Upper lobe of left lung (tissue), 6 donors: ENCODE measurements at regions not wholly inside any gene's neighbourhood (a gene's known extent, or its start where the extent isn't known, plus 50 kb on each side); places are given as distances from the start of the nearest gene placed in this dataset.
"Not testable (repeated sequence)": the region's sequence is repeated elsewhere in the genome, so short reads cannot be mapped to it uniquely, and the experiment has no call there.

Experiments
- ATAC-seq, 2 donors: fragments of 200-7000 bp; cut with Tn5 transposase; one replicate each; pipeline ENCODE4 v1.9.1; 2022; ENCODE audit warnings: mild to moderate bottlenecking in 2 of 2, moderate library complexity in 2 of 2; ENCODE audit not compliant: low FRiP score in 2 of 2
- DNase-seq, 2 donors: peaks; one replicate each; pipeline ENCODE4 v3.0.0-alpha.2; 2019 to 2020
- H3K27ac ChIP-seq, 4 donors: fragments of 200-600 bp; sonication (generic); one replicate each; pipeline ENCODE4 v1.5.1; 2016 to 2019
- H3K27me3 ChIP-seq, 4 donors: fragments of 200-600 bp; sonication (generic); one replicate each; pipeline ENCODE4 v1.5.1; 2017 to 2019
- H3K36me3 ChIP-seq, 4 donors: fragments of 200-600 bp; sonication (generic); one replicate each; pipeline ENCODE4 v1.5.1; 2016 to 2019
- H3K4me1 ChIP-seq, 4 donors: fragments of 200-600 bp; sonication (generic); one replicate each; pipeline ENCODE4 v1.5.1; 2018 to 2019
- H3K4me3 ChIP-seq, 4 donors: fragments of 200-600 bp; sonication (generic); one replicate each; pipeline ENCODE4 v1.5.1; 2017 to 2019; ENCODE audit warnings: mild to moderate bottlenecking in 2 of 4, moderate library complexity in 1 of 4
- H3K9me3 ChIP-seq, 4 donors: fragments of 200-600 bp; sonication (generic); one replicate each; pipeline ENCODE4 v1.5.1; 2018 to 2019
- EP300 ChIP-seq, 4 donors: sonication (generic); formaldehyde crosslinking; IDR thresholded peaks; one replicate each; pipeline ENCODE4 v1.5.1; 2017; ENCODE audit warnings: antibody characterized with exemption in 4 of 4, control low read depth in 2 of 4
- POLR2A ChIP-seq, 4 donors: fragments of 450-650 bp; IDR thresholded peaks; one replicate each; pipeline ENCODE4 v1.5.1; 2016 to 2017; ENCODE audit warnings: antibody characterized with exemption in 4 of 4, mild to moderate bottlenecking in 2 of 4
- POLR2AphosphoS5 ChIP-seq, 2 donors: sonication (generic); formaldehyde crosslinking; IDR thresholded peaks; one replicate each; pipeline ENCODE4 v1.5.1; 2017; ENCODE audit warnings: antibody characterized with exemption in 2 of 2
- WGBS, 2 donors: methylation state at CpG; one replicate each; pipeline ENCODE4 v1.1.5; 2017 to 2018; 5-methylcytosine and 5-hydroxymethylcytosine counted together
- TF ChIP-seq, protein P1 (sequence below), 6 experiments: fragments of 450-650 bp in 4 of 6; fragments of 200-600 bp in 2 of 6; sonication (generic) in 2 of 6; IDR thresholded peaks; one replicate each; pipeline ENCODE4 v1.5.1; 2016 to 2019; ENCODE audit warnings: antibody characterized with exemption in 6 of 6
- donor health status: DM: no; HTN: no; CAD: no; lungs with moderate emphysema.
- donor health status: DM: no; HTN: yes; CAD: no; lungs with severe emphysema.

DNA sequence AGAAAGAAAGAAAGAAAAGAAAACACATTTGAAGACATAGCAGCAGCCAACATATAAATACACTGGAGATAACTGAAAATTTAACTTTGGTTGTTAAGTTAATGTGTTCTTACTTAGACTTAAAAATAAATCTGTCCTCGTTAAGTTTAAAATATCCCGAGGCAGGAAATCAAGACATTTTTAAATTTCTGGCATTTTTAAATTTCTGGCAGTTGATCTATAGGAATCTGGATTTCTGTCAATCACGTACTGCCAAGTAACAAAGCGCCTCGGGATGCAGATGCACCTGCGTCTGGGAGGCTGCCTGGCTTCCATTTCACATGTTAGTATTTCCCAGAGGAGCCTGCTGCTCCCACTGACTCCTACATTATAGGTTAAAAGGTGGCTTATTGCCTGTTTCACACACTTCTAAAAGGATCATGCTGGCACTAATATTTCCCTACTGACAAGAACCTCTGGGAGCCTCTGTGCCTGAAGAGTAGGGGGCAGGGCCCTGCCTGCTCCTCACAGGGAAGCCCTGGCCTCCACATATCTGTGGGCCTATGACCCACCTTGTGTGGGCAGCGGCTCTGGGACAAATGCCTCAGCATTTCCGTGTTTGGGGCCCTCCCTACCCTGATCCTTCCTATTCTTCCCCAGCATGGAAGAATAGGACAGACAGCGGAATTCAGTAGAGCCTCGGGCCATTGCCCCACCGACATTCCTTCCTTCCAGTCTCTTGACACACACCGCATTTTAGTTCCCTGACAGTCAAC, 62.8 kb upstream of the ATP12A start:
- H3K27ac ChIP-seq, result no peak overlapping the region
- H3K4me3 ChIP-seq, result no peak overlapping the region
- no peaks in the 10 kb centered on the region for H3K27me3 ChIP-seq
- DNase-seq (no peak), ATAC-seq (no peak)
- H3K36me3 ChIP-seq, result no peaks in the 10 kb centered on the region
- peaks cover 0 to 3% (median 3%) of the 10 kb centered on the region in 4 donors for H3K4me1 ChIP-seq
- H3K9me3 ChIP-seq, result no peaks in the 10 kb centered on the region
- TF ChIP-seq EP300 (IDR thresholded peaks at IDR 0.05) (no peak), POLR2AphosphoS5 (IDR thresholded peaks at IDR 0.05) (no peak), POLR2A (IDR thresholded peaks at IDR 0.05) (no peak)
- TF ChIP-seq, protein P1, sequence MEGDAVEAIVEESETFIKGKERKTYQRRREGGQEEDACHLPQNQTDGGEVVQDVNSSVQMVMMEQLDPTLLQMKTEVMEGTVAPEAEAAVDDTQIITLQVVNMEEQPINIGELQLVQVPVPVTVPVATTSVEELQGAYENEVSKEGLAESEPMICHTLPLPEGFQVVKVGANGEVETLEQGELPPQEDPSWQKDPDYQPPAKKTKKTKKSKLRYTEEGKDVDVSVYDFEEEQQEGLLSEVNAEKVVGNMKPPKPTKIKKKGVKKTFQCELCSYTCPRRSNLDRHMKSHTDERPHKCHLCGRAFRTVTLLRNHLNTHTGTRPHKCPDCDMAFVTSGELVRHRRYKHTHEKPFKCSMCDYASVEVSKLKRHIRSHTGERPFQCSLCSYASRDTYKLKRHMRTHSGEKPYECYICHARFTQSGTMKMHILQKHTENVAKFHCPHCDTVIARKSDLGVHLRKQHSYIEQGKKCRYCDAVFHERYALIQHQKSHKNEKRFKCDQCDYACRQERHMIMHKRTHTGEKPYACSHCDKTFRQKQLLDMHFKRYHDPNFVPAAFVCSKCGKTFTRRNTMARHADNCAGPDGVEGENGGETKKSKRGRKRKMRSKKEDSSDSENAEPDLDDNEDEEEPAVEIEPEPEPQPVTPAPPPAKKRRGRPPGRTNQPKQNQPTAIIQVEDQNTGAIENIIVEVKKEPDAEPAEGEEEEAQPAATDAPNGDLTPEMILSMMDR (IDR thresholded peaks at IDR 0.05), result no peak
- 92 to 93% methylated on average over 12 of the region's 12 CpGs for WGBS, 2 donors

DNA sequence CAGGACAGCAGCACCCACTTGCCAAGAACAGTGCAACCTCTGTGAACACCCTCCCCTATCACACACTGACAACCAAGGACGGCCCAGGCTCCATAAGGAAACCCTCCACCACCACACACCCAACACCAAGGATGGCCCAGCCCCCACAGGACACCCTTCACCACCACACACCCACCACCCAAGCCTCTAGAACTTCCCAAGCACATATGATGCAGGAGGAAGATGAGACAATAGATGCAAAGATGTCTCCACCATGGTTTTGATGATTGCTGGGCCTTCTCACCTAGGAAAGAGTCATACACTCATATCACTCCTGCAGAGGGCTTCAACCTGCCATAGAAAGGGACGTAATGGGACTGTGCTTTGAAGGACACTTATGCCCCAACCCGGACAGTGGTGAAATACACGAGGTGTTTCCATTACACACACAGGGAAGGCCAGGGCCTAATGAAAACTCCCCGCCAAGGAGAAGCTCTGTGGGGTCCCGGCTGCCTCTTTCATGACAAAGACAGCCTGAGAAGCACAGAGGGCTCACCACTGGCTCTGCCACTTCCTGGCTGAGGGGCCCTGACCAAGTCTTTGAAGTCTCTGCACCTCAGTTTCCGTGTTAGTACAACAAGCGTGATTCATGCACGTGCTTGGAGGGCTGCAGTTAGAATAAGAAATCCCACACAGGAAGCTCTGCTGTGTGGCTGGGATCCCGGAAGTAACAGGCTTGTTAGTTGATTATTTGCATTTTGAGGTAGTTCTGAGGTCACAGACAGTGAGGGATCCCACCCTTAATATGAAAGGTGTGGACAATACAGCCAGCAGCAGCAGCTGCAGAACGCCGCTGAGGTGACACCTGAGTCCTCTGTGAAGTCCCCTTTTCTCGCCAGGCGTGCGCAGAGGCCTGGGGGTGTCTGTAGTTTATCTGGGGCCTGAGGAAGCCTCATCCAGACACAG, 61.9 kb upstream of the ATP12A start:
- Histone ChIP-seq H3K27ac (no peak overlapping the region), H3K4me1 (peaks cover 0 to 3% (median 3%) of the 10 kb centered on the region in 4 donors), H3K9me3 (no peaks in the 10 kb centered on the region), H3K4me3 (no peak overlapping the region), H3K27me3 (no peaks in the 10 kb centered on the region), H3K36me3 (no peaks in the 10 kb centered on the region)
- ATAC-seq (no peak), DNase-seq (peak; percentile 13 to 58)
- WGBS, 2 donors, result 65 to 80% methylated on average over 13 to 15 of the region's 15 CpGs
- TF ChIP-seq, protein P1 (IDR thresholded peaks at IDR 0.05), result no peak
- TF ChIP-seq POLR2AphosphoS5 (IDR thresholded peaks at IDR 0.05) (no peak), EP300 (IDR thresholded peaks at IDR 0.05) (no peak), POLR2A (IDR thresholded peaks at IDR 0.05) (no peak)

DNA sequence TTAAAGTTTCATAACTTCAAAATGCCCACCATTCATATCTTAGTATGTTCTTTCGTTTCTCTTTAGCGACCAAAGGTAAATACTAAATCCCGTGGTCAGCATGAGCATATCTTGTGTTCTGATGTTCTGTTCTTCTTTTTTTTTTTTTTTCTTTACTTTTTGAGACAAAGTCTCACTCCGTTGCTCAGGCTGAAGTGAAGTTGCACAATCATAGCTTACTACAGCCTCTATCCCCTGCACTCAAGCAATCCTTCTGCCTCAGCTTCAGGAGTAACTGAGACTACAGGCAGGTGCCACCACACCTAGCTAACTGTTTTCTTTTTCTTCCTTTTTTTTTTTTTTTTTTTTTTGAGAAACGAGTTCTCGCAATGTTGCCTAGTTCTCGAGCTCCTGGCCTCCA, 60.9 kb upstream of the ATP12A start:
- Histone ChIP-seq H3K4me3 (no peak overlapping the region), H3K27ac (no peak overlapping the region), H3K36me3 (no peaks in the 10 kb centered on the region), H3K9me3 (no peaks in the 10 kb centered on the region), H3K4me1 (peaks cover 0 to 3% (median 3%) of the 10 kb centered on the region in 4 donors), H3K27me3 (no peaks in the 10 kb centered on the region)
- WGBS, 2 donors, result 55 to 71% methylated on average over 7 of the region's 7 CpGs
- no peak for DNase-seq
- ATAC-seq, result no peak
- no peak for TF ChIP-seq POLR2AphosphoS5 (IDR thresholded peaks at IDR 0.05)
- TF ChIP-seq EP300 (IDR thresholded peaks at IDR 0.05), result no peak
- TF ChIP-seq, protein P1 (IDR thresholded peaks at IDR 0.05), result no peak
- TF ChIP-seq POLR2A (IDR thresholded peaks at IDR 0.05), result no peak

DNA sequence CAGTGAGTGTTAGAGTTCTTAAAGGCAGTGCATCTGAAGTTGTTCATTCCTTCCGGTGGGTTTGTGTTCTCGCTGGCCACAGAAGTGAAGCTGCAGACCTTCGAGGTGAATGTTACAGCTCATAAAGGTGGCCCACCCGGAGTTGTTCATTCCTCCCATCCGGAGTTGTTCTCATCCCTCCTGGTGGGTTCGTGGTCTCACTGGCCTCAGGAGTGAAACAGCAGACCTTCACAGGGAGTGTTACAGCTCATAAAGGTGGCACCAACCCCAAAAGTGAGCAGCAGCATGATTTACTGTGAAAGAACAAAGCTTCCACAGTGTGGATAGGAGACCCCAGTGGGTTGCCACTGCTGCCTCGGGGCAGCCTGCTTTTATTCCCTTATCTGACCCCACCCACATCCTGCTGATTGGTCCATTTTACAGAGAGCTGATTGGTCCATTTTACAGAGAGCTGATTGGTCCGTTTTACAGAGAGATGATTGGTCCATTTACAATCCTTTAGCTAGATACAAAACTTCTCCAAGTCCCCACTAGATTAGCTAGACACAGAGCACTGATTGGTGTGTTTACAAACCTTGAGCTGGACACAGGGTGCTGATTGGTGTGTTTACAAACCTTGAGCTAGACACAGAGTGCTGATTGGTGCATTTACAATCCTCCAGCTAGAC, 57.6 kb upstream of the ATP12A start:
- not testable (repeated sequence) for H3K27ac ChIP-seq, H3K27me3 ChIP-seq, DNase-seq, H3K9me3 ChIP-seq, H3K4me3 ChIP-seq, H3K36me3 ChIP-seq, ATAC-seq
- H3K4me1 ChIP-seq, result peaks cover 7 to 16% (median 12%) of the 10 kb centered on the region in 4 donors
- WGBS, 2 donors, result 82 to 94% methylated on average over 7 to 8 of the region's 8 CpGs

DNA sequence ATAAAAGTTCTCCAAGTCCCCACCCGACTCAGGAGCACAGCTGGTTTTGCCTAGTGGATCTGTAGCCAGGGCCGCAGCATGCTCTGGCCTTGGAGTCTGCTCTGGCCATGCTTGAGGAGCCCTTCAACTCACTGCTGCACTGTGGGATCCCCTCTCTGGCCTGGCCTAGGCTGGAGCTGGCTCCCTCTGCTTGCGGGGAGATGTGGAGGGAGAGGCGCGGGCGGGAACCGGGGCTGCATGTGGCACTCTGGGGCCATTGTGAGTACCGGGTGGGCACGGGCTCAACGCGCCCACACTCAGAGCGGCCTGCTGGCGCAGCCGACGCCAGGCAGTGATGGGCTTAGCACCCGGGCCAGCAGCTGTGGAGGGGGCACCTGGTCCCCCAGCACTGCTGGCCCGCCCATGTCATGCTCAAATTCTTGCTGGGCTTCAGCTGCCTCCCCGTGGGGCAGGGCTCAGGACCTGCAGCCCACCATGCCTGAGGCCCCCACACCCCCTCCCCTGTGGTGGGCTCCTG, 57.0 kb upstream of the ATP12A start:
- no peaks in the 10 kb centered on the region for H3K9me3 ChIP-seq
- DNase-seq (peak in 1 of 2 donors; percentile 73), ATAC-seq (no peak)
- TF ChIP-seq POLR2AphosphoS5 (IDR thresholded peaks at IDR 0.05) (no peak), EP300 (IDR thresholded peaks at IDR 0.05) (no peak), POLR2A (IDR thresholded peaks at IDR 0.05) (no peak)
- 83 to 98% methylated on average over 1 to 18 of the region's 18 CpGs for WGBS, 2 donors
- no peaks in the 10 kb centered on the region for H3K36me3 ChIP-seq
- no peak overlapping the region for H3K27ac ChIP-seq
- H3K27me3 ChIP-seq, result no peaks in the 10 kb centered on the region
- no peak overlapping the region for H3K4me3 ChIP-seq
- peaks cover 7 to 16% (median 12%) of the 10 kb centered on the region in 4 donors for H3K4me1 ChIP-seq
